ENCODE measurements at regions not wholly inside any gene's neighbourhood (a gene's known extent, or its start where the extent isn't known, plus 50 kb on each side); places are given as distances from the start of the nearest gene placed in this dataset.

DNA sequence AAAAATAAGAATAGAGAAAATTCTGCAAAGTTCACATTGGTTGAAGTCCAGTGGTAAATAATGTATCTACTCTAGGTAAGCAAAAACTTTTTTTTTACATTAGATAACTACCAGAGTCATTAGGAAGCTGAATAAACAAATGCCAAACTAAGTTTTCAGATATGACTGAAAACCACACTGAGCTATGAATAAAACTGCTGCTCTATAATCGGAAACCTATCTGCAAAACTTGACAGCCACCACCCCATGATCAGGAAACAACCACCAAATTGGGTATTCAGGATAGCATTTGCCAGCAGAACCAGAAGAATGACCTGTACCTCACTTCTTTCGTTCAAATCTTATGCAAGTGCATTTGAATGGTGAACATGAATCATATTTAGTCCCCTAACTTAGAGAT lies 173.0 kb upstream of the TET2 start:
- no peaks in the 10 kb centered on the region for H3K4me1 Mint-ChIP-seq (ENCODE audit: unreplicated experiment)
- DNase-seq (ENCODE audit: extremely low spot score, unreplicated experiment) = no peak
- H3K9me3 Mint-ChIP-seq (ENCODE audit: unreplicated experiment) = no peaks in the 10 kb centered on the region
- TF ChIP-seq, protein P1, sequence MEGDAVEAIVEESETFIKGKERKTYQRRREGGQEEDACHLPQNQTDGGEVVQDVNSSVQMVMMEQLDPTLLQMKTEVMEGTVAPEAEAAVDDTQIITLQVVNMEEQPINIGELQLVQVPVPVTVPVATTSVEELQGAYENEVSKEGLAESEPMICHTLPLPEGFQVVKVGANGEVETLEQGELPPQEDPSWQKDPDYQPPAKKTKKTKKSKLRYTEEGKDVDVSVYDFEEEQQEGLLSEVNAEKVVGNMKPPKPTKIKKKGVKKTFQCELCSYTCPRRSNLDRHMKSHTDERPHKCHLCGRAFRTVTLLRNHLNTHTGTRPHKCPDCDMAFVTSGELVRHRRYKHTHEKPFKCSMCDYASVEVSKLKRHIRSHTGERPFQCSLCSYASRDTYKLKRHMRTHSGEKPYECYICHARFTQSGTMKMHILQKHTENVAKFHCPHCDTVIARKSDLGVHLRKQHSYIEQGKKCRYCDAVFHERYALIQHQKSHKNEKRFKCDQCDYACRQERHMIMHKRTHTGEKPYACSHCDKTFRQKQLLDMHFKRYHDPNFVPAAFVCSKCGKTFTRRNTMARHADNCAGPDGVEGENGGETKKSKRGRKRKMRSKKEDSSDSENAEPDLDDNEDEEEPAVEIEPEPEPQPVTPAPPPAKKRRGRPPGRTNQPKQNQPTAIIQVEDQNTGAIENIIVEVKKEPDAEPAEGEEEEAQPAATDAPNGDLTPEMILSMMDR (IDR thresholded peaks at IDR 0.05) = no peak
- H3K4me3 Mint-ChIP-seq (ENCODE audit: unreplicated experiment) = no peak overlapping the region
- H3K27me3 Mint-ChIP-seq (ENCODE audit: unreplicated experiment) = peaks cover 8% of the 10 kb centered on the region
- H3K27ac Mint-ChIP-seq (ENCODE audit: unreplicated experiment) = no peak overlapping the region
- no peaks in the 10 kb centered on the region for H3K36me3 Mint-ChIP-seq (ENCODE audit: unreplicated experiment)

DNA sequence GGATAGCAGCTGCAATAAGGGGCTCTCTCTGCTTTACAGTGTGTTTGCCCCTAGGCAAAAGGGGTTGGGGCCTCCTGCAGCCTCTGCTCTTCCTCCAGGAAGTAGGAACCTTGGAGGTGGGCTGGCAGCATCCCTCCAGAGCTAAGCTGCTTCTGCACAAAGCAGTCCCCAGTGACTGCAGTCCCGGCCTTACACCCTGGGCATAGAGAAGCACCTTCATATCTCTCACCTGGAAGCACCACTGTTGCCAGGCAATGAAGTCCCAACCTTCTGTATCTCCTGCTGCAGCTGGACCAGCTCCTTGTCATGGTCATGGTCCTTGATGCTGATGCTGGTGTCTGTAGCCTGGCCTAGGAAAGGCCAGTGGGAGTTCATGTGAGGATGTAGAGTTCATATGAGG lies 171.1 kb upstream of the TET2 start:
- no peak for DNase-seq (ENCODE audit: extremely low spot score, unreplicated experiment)
- Mint-ChIP-seq H3K36me3 (ENCODE audit: unreplicated experiment) (no peaks in the 10 kb centered on the region), H3K9me3 (ENCODE audit: unreplicated experiment) (peaks cover 8% of the 10 kb centered on the region), H3K4me1 (ENCODE audit: unreplicated experiment) (no peaks in the 10 kb centered on the region), H3K4me3 (ENCODE audit: unreplicated experiment) (no peak overlapping the region), H3K27me3 (ENCODE audit: unreplicated experiment) (peaks cover 6% of the 10 kb centered on the region), H3K27ac (ENCODE audit: unreplicated experiment) (no peak overlapping the region)
- TF ChIP-seq, protein P1 (IDR thresholded peaks at IDR 0.05) = no peak

DNA sequence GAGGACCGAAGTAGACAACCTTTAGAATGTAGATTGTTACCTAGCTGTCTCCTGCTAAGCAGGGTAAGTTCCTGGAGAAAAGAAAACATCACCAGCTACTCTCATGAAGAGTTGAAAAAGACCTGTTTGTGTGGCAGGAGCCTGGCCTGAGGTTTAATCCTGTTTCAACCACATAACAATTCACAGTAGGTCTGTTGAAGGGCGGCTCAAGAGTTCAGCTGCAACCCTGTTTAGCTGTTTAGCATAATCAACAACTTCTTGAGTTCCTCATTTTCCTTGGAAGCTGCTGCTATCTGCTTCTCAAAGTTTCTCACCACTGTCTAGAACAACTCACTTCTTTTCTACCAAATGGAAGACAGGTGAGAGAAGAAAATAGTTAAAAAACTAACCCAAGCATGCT lies 170.4 kb upstream of the TET2 start:
- Mint-ChIP-seq H3K4me1 (ENCODE audit: unreplicated experiment) (no peaks in the 10 kb centered on the region), H3K27ac (ENCODE audit: unreplicated experiment) (no peak overlapping the region), H3K4me3 (ENCODE audit: unreplicated experiment) (no peak overlapping the region), H3K27me3 (ENCODE audit: unreplicated experiment) (peaks cover 2% of the 10 kb centered on the region), H3K36me3 (ENCODE audit: unreplicated experiment) (no peaks in the 10 kb centered on the region), H3K9me3 (ENCODE audit: unreplicated experiment) (peaks cover 8% of the 10 kb centered on the region)
- no peak for DNase-seq (ENCODE audit: extremely low spot score, unreplicated experiment)
- TF ChIP-seq, protein P1 (IDR thresholded peaks at IDR 0.05) = no peak

DNA sequence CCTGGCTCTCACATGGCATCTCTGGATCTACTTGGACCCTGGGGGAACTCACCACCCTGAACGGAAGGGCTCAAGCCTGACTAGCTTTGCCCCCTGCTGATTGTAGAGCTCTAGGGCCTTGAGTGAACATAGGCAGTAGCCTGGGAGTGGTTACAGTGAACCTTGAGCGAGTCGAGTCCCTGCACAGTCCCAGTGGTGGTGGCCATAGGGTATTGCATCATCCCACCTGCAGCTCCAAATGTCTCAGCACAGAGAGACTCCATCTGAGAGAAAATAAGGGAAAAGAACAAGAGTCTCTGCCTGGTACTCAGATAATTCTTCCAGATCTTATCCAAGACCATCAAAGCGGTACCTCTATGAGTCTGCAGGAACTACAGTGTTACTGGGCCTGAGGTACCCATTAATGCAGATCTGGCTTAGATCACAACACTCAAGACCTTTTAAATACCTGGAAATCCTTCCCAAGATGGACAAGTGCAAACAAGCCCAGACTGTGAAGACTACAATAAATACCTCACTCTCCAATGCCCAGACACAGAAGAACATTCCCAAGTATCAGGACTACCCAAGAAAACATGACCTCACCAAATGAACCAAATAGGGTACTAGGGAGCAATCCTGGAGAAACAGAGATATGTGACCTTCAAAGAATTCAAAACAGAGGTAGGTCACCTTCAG lies 167.5 kb upstream of the TET2 start:
- Mint-ChIP-seq H3K27ac (ENCODE audit: unreplicated experiment) (no peak overlapping the region), H3K36me3 (ENCODE audit: unreplicated experiment) (no peaks in the 10 kb centered on the region), H3K27me3 (ENCODE audit: unreplicated experiment) (no peaks in the 10 kb centered on the region), H3K9me3 (ENCODE audit: unreplicated experiment) (peaks cover 8% of the 10 kb centered on the region), H3K4me1 (ENCODE audit: unreplicated experiment) (no peaks in the 10 kb centered on the region), H3K4me3 (ENCODE audit: unreplicated experiment) (no peak overlapping the region)
- TF ChIP-seq, protein P1 (IDR thresholded peaks at IDR 0.05) = no peak
- no peak for DNase-seq (ENCODE audit: extremely low spot score, unreplicated experiment)

DNA sequence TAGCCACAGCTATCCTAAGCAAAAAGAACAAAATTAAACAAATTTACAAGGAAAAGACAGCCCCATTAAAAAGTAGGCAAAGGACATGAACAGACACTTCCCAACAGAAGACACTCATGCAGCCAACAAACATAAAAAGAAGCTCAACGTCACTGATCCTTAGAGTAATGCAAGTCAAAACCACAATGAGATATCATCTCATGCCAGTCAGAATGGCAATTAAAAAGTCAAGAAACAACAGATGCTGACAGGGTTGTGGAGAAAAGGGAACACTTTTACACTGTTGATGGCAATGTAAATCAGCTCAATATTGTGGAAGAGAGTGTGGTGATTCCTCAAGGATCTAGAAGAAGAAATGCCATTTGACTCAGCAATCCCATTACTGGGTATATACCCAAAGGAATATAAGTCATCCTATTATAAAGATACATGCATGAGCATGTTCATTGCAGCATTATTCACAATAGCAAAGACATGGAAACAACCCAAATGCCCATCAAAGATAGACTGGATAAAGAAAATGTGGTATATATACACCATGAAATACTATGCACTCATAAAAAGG lies 163.0 kb upstream of the TET2 start:
- H3K27me3 Mint-ChIP-seq (ENCODE audit: unreplicated experiment) = no peaks in the 10 kb centered on the region
- peaks cover 8% of the 10 kb centered on the region for H3K9me3 Mint-ChIP-seq (ENCODE audit: unreplicated experiment)
- no peak overlapping the region for H3K27ac Mint-ChIP-seq (ENCODE audit: unreplicated experiment)
- no peaks in the 10 kb centered on the region for H3K4me1 Mint-ChIP-seq (ENCODE audit: unreplicated experiment)
- no peaks in the 10 kb centered on the region for H3K36me3 Mint-ChIP-seq (ENCODE audit: unreplicated experiment)
- TF ChIP-seq, protein P1 (IDR thresholded peaks at IDR 0.05) = no peak
- no peak overlapping the region for H3K4me3 Mint-ChIP-seq (ENCODE audit: unreplicated experiment)
- DNase-seq (ENCODE audit: extremely low spot score, unreplicated experiment) = no peak
